ENCODE measurements at regions not wholly inside any gene's neighbourhood (a gene's known extent, or its start where the extent isn't known, plus 50 kb on each side); places are given as distances from the start of the nearest gene placed in this dataset.

DNA sequence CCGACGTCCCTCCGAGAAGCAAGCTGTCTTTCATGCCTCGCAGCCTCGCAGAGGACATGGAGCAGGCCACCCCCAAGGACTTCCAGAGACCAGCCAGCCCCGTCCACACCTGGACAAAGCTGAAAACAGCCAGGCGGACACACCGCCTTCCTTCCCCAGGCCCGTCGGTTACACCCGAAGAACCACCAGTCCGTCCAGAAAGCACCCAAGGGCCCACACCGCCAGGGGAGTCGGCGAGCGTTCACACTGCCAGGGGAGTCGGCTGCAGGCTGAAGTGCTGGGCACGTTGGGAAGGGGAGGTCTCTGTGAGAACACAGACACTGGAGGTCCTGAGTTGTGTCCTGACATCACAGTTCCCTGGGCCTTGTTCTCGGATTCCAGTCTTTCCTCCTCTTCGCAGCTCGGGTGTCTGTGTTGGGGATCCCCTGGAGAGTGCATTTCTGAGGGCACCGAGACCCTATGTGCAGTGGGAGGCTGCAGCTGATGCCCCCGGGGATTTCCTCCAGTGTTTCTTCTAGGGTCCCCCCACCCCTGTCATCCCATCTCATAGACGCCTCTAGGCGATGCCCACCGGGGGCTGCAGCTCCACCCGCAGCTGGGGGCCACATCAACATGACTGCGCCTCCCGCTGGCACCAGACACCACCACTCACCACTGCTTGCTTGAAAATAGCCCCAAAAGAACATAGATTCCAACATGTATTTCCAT, 344.4 kb upstream of the SALL3 start:
- no peak overlapping the region for H3K4me3 ChIP-seq (ENCODE audit: low read depth in 1 of 5, low read length in 5 of 5)
- H3K9ac ChIP-seq (ENCODE audit: low read length in 5 of 5), result no peak overlapping the region
- H3K4me1 ChIP-seq (ENCODE audit: control insufficient read depth in 5 of 5, insufficient read depth in 5 of 5, low read length in 5 of 5), result no peaks in the 10 kb centered on the region
- H3K36me3 ChIP-seq (ENCODE audit: control insufficient read depth in 5 of 5, insufficient read depth in 5 of 5, low read length in 5 of 5), result no peaks in the 10 kb centered on the region
- peaks cover 0 to 13% (median 2%) of the 10 kb centered on the region in 5 donors for H3K9me3 ChIP-seq (ENCODE audit: control insufficient read depth in 5 of 5, low read length in 5 of 5)
- peaks cover 0 to 5% (median 0%) of the 10 kb centered on the region in 5 donors for H3K27me3 ChIP-seq (ENCODE audit: control insufficient read depth in 5 of 5, insufficient read depth in 4 of 5, low read length in 5 of 5)
- H3K27ac ChIP-seq (ENCODE audit: low read depth, low read length), result no peak overlapping the region

DNA sequence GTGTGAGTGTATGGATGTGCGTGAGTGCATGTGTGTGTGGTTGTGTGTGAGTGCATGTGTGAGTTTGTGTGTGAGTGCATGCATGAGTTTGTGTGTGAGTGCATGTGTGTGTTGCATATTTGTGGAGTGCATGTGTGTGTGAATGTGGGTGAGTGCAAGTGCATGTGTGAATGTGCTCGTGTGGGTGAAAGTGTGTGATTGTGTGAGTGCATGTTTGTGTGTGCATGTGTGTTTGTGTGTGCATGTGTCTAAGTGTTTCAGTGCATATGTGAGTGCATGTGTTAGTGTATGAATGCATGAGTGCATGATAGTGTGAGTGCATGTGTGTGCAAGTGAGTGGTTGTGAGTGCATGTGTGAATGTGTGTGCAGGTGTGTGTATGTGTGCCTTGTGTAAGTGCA, 343.4 kb upstream of the SALL3 start:
- Histone ChIP-seq H3K9ac (ENCODE audit: low read length in 5 of 5) (no peak overlapping the region), H3K9me3 (ENCODE audit: control insufficient read depth in 5 of 5, low read length in 5 of 5) (peaks cover 0 to 9% (median 0%) of the 10 kb centered on the region in 5 donors)

GRCh38 chr18:78637442-78638402, 341.9 kb upstream of the SALL3 start:
- no peak overlapping the region for H3K27ac ChIP-seq (ENCODE audit: low read depth, low read length)
- H3K27me3 ChIP-seq (ENCODE audit: control insufficient read depth in 5 of 5, insufficient read depth in 4 of 5, low read length in 5 of 5), result peaks cover 0 to 6% (median 3%) of the 10 kb centered on the region in 5 donors
- no peaks in the 10 kb centered on the region for H3K4me1 ChIP-seq (ENCODE audit: control insufficient read depth in 5 of 5, insufficient read depth in 5 of 5, low read length in 5 of 5)
- no peaks in the 10 kb centered on the region for H3K36me3 ChIP-seq (ENCODE audit: control insufficient read depth in 5 of 5, insufficient read depth in 5 of 5, low read length in 5 of 5)
- H3K9me3 ChIP-seq (ENCODE audit: control insufficient read depth in 5 of 5, low read length in 5 of 5), result peaks cover 0 to 9% (median 0%) of the 10 kb centered on the region in 5 donors
- H3K4me3 ChIP-seq (ENCODE audit: low read depth in 1 of 5, low read length in 5 of 5), result no peak overlapping the region
- H3K9ac ChIP-seq (ENCODE audit: low read length in 5 of 5), result no peak overlapping the region

More for the DNA sequence above, 343.4 kb upstream of the SALL3 start:
- H3K36me3 ChIP-seq (ENCODE audit: control insufficient read depth in 5 of 5, insufficient read depth in 5 of 5, low read length in 5 of 5), result no peaks in the 10 kb centered on the region
- H3K27ac ChIP-seq (ENCODE audit: low read depth, low read length), result no peak overlapping the region
- H3K27me3 ChIP-seq (ENCODE audit: control insufficient read depth in 5 of 5, insufficient read depth in 4 of 5, low read length in 5 of 5), result peaks cover 0 to 6% (median 3%) of the 10 kb centered on the region in 5 donors
- H3K4me3 ChIP-seq (ENCODE audit: low read depth in 1 of 5, low read length in 5 of 5), result no peak overlapping the region
- no peaks in the 10 kb centered on the region for H3K4me1 ChIP-seq (ENCODE audit: control insufficient read depth in 5 of 5, insufficient read depth in 5 of 5, low read length in 5 of 5)

- Histone ChIP-seq H3K27ac (ENCODE audit: low read depth, low read length) (no peak overlapping the region), H3K36me3 (ENCODE audit: control insufficient read depth in 5 of 5, insufficient read depth in 5 of 5, low read length in 5 of 5) (no peaks in the 10 kb centered on the region), H3K9ac (ENCODE audit: low read length in 5 of 5) (no peak overlapping the region), H3K9me3 (ENCODE audit: control insufficient read depth in 5 of 5, low read length in 5 of 5) (peaks cover 0 to 10% (median 0%) of the 10 kb centered on the region in 5 donors), H3K4me3 (ENCODE audit: low read depth in 1 of 5, low read length in 5 of 5) (no peak overlapping the region), H3K27me3 (ENCODE audit: control insufficient read depth in 5 of 5, insufficient read depth in 4 of 5, low read length in 5 of 5) (peaks cover 0 to 6% (median 3%) of the 10 kb centered on the region in 5 donors), H3K4me1 (ENCODE audit: control insufficient read depth in 5 of 5, insufficient read depth in 5 of 5, low read length in 5 of 5) (no peaks in the 10 kb centered on the region)
Observed at GRCh38 chr18:78639006-78639950, 340.3 kb upstream of the SALL3 start.

DNA sequence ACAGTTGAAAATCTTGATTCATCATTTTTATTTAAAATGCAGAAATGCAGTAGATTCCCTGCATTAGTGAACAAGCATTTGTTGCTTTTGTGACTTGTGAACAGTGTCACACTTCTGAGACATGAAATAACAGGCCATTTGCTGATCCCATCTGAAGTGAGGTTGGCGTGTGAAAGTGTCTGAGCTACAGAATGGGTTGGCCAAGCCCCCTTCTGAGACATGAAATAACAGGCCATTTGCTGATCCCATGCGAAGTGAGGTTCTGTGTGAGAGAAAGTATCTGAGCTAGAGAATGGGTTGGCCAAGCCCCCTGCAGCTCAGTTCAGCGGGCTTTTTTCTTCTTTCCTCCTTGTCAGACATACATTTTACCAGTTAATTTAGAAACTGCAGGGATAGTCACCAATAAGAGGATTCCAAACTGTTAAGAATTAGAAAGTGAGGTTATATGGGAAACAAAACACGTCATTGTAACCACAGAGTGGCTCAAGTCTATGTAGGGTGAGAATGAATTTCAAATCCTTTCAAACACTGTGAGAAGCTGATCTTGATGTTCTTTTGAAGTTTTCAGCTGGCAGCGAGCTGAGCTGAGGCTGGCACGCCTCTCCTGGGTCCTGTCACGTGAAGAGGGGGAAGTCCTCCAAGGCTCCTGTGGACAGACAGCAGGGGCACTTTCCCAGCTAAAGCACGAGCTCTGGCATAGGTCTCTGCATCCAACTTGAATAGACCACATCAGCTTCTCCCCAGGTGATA, 339.2 kb upstream of the SALL3 start:
- no peak overlapping the region for H3K27ac ChIP-seq (ENCODE audit: low read depth, low read length)
- H3K4me3 ChIP-seq (ENCODE audit: low read depth in 1 of 5, low read length in 5 of 5), result no peak overlapping the region

DNA sequence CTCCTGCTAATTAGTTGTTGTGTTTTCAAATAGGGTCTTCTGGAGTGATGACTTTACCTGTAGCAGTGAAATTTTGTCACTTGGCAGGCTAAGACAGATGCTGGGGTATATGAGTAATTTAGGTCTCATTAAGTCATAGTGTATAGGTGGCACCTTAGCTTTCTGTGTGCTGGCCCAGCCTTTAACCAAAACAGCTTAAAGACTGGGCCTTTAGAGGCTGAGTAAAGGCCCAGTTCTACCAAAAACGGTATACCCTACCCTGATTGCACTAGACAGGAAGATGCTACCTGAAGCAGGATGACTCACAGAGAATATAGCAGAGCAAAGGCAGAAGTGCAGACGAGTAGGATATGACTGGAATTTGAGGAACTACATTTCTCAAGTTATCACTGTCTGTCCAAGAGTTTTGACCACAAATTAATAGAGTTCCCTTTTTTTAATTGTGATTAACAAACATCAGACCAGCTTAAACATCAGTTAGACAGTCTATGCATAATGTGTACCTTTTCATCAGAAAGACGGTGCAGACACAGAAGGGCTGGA, 337.9 kb upstream of the SALL3 start:
- H3K27ac ChIP-seq (ENCODE audit: low read depth, low read length), result no peak overlapping the region
- no peak overlapping the region for H3K9ac ChIP-seq (ENCODE audit: low read length in 5 of 5)
- H3K27me3 ChIP-seq (ENCODE audit: control insufficient read depth in 5 of 5, insufficient read depth in 4 of 5, low read length in 5 of 5), result peaks cover 0 to 6% (median 3%) of the 10 kb centered on the region in 5 donors
- H3K4me1 ChIP-seq (ENCODE audit: control insufficient read depth in 5 of 5, insufficient read depth in 5 of 5, low read length in 5 of 5), result no peaks in the 10 kb centered on the region
- no peak overlapping the region for H3K4me3 ChIP-seq (ENCODE audit: low read depth in 1 of 5, low read length in 5 of 5)
- H3K36me3 ChIP-seq (ENCODE audit: control insufficient read depth in 5 of 5, insufficient read depth in 5 of 5, low read length in 5 of 5), result no peaks in the 10 kb centered on the region
- peaks cover 0 to 2% (median 0%) of the 10 kb centered on the region in 5 donors for H3K9me3 ChIP-seq (ENCODE audit: control insufficient read depth in 5 of 5, low read length in 5 of 5)

More for the DNA sequence above, 339.2 kb upstream of the SALL3 start:
- H3K27me3 ChIP-seq (ENCODE audit: control insufficient read depth in 5 of 5, insufficient read depth in 4 of 5, low read length in 5 of 5), result peaks cover 0 to 6% (median 3%) of the 10 kb centered on the region in 5 donors
- H3K4me1 ChIP-seq (ENCODE audit: control insufficient read depth in 5 of 5, insufficient read depth in 5 of 5, low read length in 5 of 5), result no peaks in the 10 kb centered on the region
- peaks cover 0 to 10% (median 0%) of the 10 kb centered on the region in 5 donors for H3K9me3 ChIP-seq (ENCODE audit: control insufficient read depth in 5 of 5, low read length in 5 of 5)
- no peak overlapping the region for H3K9ac ChIP-seq (ENCODE audit: low read length in 5 of 5)
- H3K36me3 ChIP-seq (ENCODE audit: control insufficient read depth in 5 of 5, insufficient read depth in 5 of 5, low read length in 5 of 5), result no peaks in the 10 kb centered on the region

DNA sequence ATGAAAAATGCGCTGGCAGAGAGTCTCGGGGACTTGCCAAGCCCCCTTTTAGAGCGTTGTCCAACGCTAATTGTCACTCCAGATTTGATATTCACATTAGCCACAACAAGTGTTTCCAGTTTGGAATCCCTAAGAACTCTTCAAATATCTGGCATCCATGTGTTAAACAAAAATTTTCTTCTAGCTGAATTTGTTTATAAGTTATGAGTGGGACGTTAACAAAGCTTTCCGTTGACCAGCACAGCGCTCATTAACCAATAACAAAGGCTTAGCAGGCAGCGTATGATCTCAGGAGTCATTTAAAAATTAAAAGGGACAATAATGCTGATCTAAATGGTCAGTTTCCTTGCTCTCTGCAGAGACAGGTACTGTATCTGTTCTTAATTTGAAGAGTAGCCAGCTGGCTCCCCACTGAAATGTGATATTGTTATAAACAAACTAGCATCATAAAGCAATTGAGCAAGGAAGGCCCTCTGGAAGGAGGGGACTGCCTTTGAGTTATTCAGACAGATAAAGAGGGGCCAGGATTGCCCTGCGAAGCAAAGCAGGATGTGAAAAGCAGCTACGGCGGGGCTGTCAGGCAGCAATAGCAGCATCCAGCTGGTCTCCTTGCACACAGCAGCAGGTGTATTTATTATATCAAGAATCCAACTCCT, 337.2 kb upstream of the SALL3 start:
- no peak overlapping the region for H3K4me3 ChIP-seq (ENCODE audit: low read depth in 1 of 5, low read length in 5 of 5)
- no peaks in the 10 kb centered on the region for H3K36me3 ChIP-seq (ENCODE audit: control insufficient read depth in 5 of 5, insufficient read depth in 5 of 5, low read length in 5 of 5)
- no peaks in the 10 kb centered on the region for H3K4me1 ChIP-seq (ENCODE audit: control insufficient read depth in 5 of 5, insufficient read depth in 5 of 5, low read length in 5 of 5)
- H3K9ac ChIP-seq (ENCODE audit: low read length in 5 of 5), result no peak overlapping the region
- H3K9me3 ChIP-seq (ENCODE audit: control insufficient read depth in 5 of 5, low read length in 5 of 5), result peaks cover 0 to 2% (median 0%) of the 10 kb centered on the region in 5 donors
- H3K27ac ChIP-seq (ENCODE audit: low read depth, low read length), result no peak overlapping the region
- peaks cover 3 to 6% (median 3%) of the 10 kb centered on the region in 5 donors for H3K27me3 ChIP-seq (ENCODE audit: control insufficient read depth in 5 of 5, insufficient read depth in 4 of 5, low read length in 5 of 5)

DNA sequence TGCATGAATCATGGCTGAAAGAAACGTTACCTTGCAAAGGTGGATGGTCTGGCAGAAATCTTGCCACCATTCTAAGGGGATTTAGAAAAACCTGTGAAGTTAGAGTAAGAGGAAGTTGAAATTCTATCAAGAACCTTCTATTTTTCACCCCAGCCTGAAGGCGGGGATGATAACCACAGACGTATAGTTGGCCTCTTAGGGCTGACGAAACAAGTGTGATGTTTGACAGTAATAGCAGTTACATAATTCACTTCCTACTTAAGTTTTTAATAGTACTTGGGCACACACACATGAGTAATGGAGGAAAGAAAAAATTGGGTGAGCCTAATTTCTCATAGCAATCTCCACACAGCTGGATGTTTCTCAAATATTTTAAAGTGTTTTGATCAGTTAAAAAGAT, 336.6 kb upstream of the SALL3 start:
- Histone ChIP-seq H3K9ac (ENCODE audit: low read length in 5 of 5) (no peak overlapping the region), H3K9me3 (ENCODE audit: control insufficient read depth in 5 of 5, low read length in 5 of 5) (peaks cover 0 to 2% (median 0%) of the 10 kb centered on the region in 5 donors)

More for the DNA sequence above, 336.6 kb upstream of the SALL3 start:
- Histone ChIP-seq H3K27me3 (ENCODE audit: control insufficient read depth in 5 of 5, insufficient read depth in 4 of 5, low read length in 5 of 5) (peaks cover 3 to 6% (median 3%) of the 10 kb centered on the region in 5 donors), H3K4me3 (ENCODE audit: low read depth in 1 of 5, low read length in 5 of 5) (no peak overlapping the region), H3K27ac (ENCODE audit: low read depth, low read length) (no peak overlapping the region), H3K36me3 (ENCODE audit: control insufficient read depth in 5 of 5, insufficient read depth in 5 of 5, low read length in 5 of 5) (no peaks in the 10 kb centered on the region), H3K4me1 (ENCODE audit: control insufficient read depth in 5 of 5, insufficient read depth in 5 of 5, low read length in 5 of 5) (no peaks in the 10 kb centered on the region)
